PC-3 (cell line): ENCODE measurements at regions not wholly inside any gene's neighbourhood (a gene's known extent, or its start where the extent isn't known, plus 50 kb on each side); places are given as distances from the start of the nearest gene placed in this dataset.

Experiments
- CTCF ChIP-seq: fragments of 300-600 bp; sonication (generic); conservative IDR thresholded peaks from 2 replicates; pipeline ENCODE4 v1.5.1; 2017; ENCODE audit warnings: antibody characterized with exemption, low read depth, mild to moderate bottlenecking, low read length
- EZH2 ChIP-seq: fragments of 300-600 bp; sonication (generic); IDR thresholded peaks from one replicate; pipeline ENCODE4 v1.6.1; 2017; ENCODE audit warnings: antibody characterized with exemption, mild to moderate bottlenecking, low read length; ENCODE audit not compliant: unreplicated experiment
- EZH2phosphoT487 ChIP-seq: fragments of 300-600 bp; sonication (generic); IDR thresholded peaks from 2 replicates; pipeline ENCODE4 v1.6.1; 2018; ENCODE audit warnings: mild to moderate bottlenecking, antibody characterized with exemption, low read length, borderline replicate concordance

GRCh38 chr9:118583414-118583813, 785.8 kb downstream of the BRINP1 start:
- no peak for TF ChIP-seq CTCF
- TF ChIP-seq EZH2 = no peak
- no peak for TF ChIP-seq EZH2phosphoT487
